A673 (cell line): ENCODE measurements at regions not wholly inside any gene's neighbourhood (a gene's known extent, or its start where the extent isn't known, plus 50 kb on each side); places are given as distances from the start of the nearest gene placed in this dataset.

ENCODE experiments used
- BruUV-seq: library from RNA; stranded (reverse); fragments of 400-500 nt; replicated peaks from 2 replicates; lab custom pipeline; 2021; lab: Mats Ljungman, UMichigan
- CTCF ChIA-PET: fragments of 300-600 bp; sonication (Branson Sonifier 250); formaldehyde crosslinking; loops from one replicate; lab custom pipeline; 2022; ENCODE audit warnings: antibody characterized with exemption; lab: Charles Lee
- POLR2A ChIA-PET: fragments of 300-600 bp; sonication (Branson Sonifier 250); formaldehyde crosslinking; loops from one replicate; lab custom pipeline; 2022; ENCODE audit warnings: antibody characterized with exemption; ENCODE audit not compliant: low non-redundant PET; lab: Charles Lee
- DNase-seq: peaks from one replicate; pipeline ENCODE4 v3.0.0-alpha.2; 2015; ENCODE audit warnings: low spot score
- H3K27ac ChIP-seq: fragments of 200-600 bp; sonication (generic); 2 replicates; pipeline ENCODE4 v1.5.1; 2016; ENCODE audit warnings: mixed run types, low read depth, mild to moderate bottlenecking, mixed read lengths, antibody characterized with exemption, low read length; ENCODE audit not compliant: poor library complexity, severe bottlenecking
- H3K27me3 ChIP-seq: fragments of 200-600 bp; sonication (generic); replicated peaks from 2 replicates; pipeline ENCODE4 v1.6.1; 2017; ENCODE audit warnings: mixed run types, low read depth, mild to moderate bottlenecking, mixed read lengths, antibody characterized with exemption, low read length; ENCODE audit not compliant: insufficient read depth, poor library complexity
- H3K36me3 ChIP-seq: fragments of 200-600 bp; sonication (generic); 2 replicates; pipeline ENCODE4 v1.6.1; 2016; ENCODE audit warnings: mixed run types, mild to moderate bottlenecking, mixed read lengths, antibody characterized with exemption, low read length; ENCODE audit not compliant: insufficient read depth, poor library complexity, severe bottlenecking
- H3K4me1 ChIP-seq: fragments of 200-600 bp; sonication (generic); 2 replicates; pipeline ENCODE4 v1.6.1; 2017; ENCODE audit warnings: mixed run types, mild to moderate bottlenecking, mixed read lengths, antibody characterized with exemption, low read length; ENCODE audit not compliant: insufficient read depth, poor library complexity, severe bottlenecking
- H3K4me3 ChIP-seq: fragments of 200-600 bp; sonication (generic); 2 replicates; pipeline ENCODE4 v1.5.1; 2016; ENCODE audit warnings: low read depth, mixed run types, mild to moderate bottlenecking, mixed read lengths, low read length; ENCODE audit not compliant: poor library complexity, severe bottlenecking
- H3K9me3 ChIP-seq: fragments of 200-600 bp; sonication (generic); 2 replicates; pipeline ENCODE4 v1.6.1; 2016; ENCODE audit warnings: mixed run types, low read depth, mild to moderate bottlenecking, mixed read lengths, antibody characterized with exemption, low read length; ENCODE audit not compliant: poor library complexity, severe bottlenecking
- EZH2 ChIP-seq: fragments of 200-600 bp; sonication (generic); IDR thresholded peaks from 2 replicates; pipeline ENCODE4 v1.6.1; 2017; ENCODE audit warnings: borderline replicate concordance, low read depth, mild to moderate bottlenecking, mixed read lengths, antibody characterized with exemption, low read length; ENCODE audit not compliant: poor library complexity, severe bottlenecking
- intact Hi-C: fragments of 100-400 bp; cut with micrococcal nuclease; formaldehyde crosslinking; loops from one replicate; pipeline ENCODE4 v1.10.0; 2022; ENCODE audit not compliant: unreplicated experiment
- TF ChIP-seq, protein P1 (sequence below): fragments of 300-800, 200-600 bp; sonication (generic); conservative IDR thresholded peaks from 2 replicates; pipeline ENCODE4 v1.5.1; 2017; ENCODE audit warnings: low read depth, mild to moderate bottlenecking, antibody characterized with exemption, low read length, moderate library complexity, mixed read lengths

GRCh38 chr17:5933430-5933829 is 136.7 kb upstream of the WSCD1 start:
- POLR2A ChIA-PET = no interaction called here
- CTCF ChIA-PET = no interaction called here
- no peak for DNase-seq
- TF ChIP-seq EZH2 = no peak
- TF ChIP-seq, protein P1, sequence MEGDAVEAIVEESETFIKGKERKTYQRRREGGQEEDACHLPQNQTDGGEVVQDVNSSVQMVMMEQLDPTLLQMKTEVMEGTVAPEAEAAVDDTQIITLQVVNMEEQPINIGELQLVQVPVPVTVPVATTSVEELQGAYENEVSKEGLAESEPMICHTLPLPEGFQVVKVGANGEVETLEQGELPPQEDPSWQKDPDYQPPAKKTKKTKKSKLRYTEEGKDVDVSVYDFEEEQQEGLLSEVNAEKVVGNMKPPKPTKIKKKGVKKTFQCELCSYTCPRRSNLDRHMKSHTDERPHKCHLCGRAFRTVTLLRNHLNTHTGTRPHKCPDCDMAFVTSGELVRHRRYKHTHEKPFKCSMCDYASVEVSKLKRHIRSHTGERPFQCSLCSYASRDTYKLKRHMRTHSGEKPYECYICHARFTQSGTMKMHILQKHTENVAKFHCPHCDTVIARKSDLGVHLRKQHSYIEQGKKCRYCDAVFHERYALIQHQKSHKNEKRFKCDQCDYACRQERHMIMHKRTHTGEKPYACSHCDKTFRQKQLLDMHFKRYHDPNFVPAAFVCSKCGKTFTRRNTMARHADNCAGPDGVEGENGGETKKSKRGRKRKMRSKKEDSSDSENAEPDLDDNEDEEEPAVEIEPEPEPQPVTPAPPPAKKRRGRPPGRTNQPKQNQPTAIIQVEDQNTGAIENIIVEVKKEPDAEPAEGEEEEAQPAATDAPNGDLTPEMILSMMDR = no peak
- BruUV-seq = no TSS peak
- Histone ChIP-seq H3K27me3 (peaks cover 26% of the 10 kb centered on the region), H3K27ac (no peak overlapping the region), H3K36me3 (no peaks in the 10 kb centered on the region), H3K9me3 (no peaks in the 10 kb centered on the region), H3K4me1 (no peaks in the 10 kb centered on the region), H3K4me3 (no peak overlapping the region)
- intact Hi-C loops = no loop called here

- intact Hi-C loops = no loop called here
- Histone ChIP-seq H3K9me3 (no peaks in the 10 kb centered on the region), H3K27me3 (peaks cover 37% of the 10 kb centered on the region), H3K4me1 (no peaks in the 10 kb centered on the region), H3K4me3 (no peak overlapping the region), H3K36me3 (no peaks in the 10 kb centered on the region), H3K27ac (no peak overlapping the region)
- TF ChIP-seq, protein P1 = no peak
- no peak for TF ChIP-seq EZH2
- DNase-seq = no peak
- POLR2A ChIA-PET = no interaction called here
- BruUV-seq = no TSS peak
- CTCF ChIA-PET = no interaction called here
Measured at GRCh38 chr17:5941258-5941657, 128.9 kb upstream of the WSCD1 start.

GRCh38 chr17:5942687-5943086 is 127.5 kb upstream of the WSCD1 start:
- H3K9me3 ChIP-seq = no peaks in the 10 kb centered on the region
- H3K27me3 ChIP-seq = peaks cover 29% of the 10 kb centered on the region
- CTCF ChIA-PET = no interaction called here
- no peaks in the 10 kb centered on the region for H3K36me3 ChIP-seq
- H3K4me3 ChIP-seq = no peak overlapping the region
- no peak overlapping the region for H3K27ac ChIP-seq
- H3K4me1 ChIP-seq = no peaks in the 10 kb centered on the region
- POLR2A ChIA-PET = no interaction called here
- intact Hi-C loops = no loop called here
- TF ChIP-seq, protein P1 = no peak
- DNase-seq = no peak
- no TSS peak for BruUV-seq
